ENCODE measurements at regions not wholly inside any gene's neighbourhood (a gene's known extent, or its start where the extent isn't known, plus 50 kb on each side); places are given as distances from the start of the nearest gene placed in this dataset.

GRCh38 chr1:243944429-243945160 lies 94.6 kb upstream of the AKT3 start:
- peak; percentile 6 for DNase-seq (ENCODE audit: low read depth)
- TF ChIP-seq MYC (IDR thresholded peaks at IDR 0.05; ENCODE audit: low read depth, low read length) (no peak), CTCF (IDR thresholded peaks at IDR 0.05; ENCODE audit: low read depth, low read length) (no peak), POLR2A (IDR thresholded peaks at IDR 0.05; ENCODE audit: extremely low read depth, insufficient read length) (no peak)
- TF ChIP-seq, protein P1, sequence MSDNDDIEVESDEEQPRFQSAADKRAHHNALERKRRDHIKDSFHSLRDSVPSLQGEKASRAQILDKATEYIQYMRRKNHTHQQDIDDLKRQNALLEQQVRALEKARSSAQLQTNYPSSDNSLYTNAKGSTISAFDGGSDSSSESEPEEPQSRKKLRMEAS (IDR thresholded peaks at IDR 0.05; ENCODE audit: low read depth, low read length), result no peak
- no peak overlapping the region for H3K4me3 ChIP-seq (ENCODE audit: low read depth, low read length)

DNA sequence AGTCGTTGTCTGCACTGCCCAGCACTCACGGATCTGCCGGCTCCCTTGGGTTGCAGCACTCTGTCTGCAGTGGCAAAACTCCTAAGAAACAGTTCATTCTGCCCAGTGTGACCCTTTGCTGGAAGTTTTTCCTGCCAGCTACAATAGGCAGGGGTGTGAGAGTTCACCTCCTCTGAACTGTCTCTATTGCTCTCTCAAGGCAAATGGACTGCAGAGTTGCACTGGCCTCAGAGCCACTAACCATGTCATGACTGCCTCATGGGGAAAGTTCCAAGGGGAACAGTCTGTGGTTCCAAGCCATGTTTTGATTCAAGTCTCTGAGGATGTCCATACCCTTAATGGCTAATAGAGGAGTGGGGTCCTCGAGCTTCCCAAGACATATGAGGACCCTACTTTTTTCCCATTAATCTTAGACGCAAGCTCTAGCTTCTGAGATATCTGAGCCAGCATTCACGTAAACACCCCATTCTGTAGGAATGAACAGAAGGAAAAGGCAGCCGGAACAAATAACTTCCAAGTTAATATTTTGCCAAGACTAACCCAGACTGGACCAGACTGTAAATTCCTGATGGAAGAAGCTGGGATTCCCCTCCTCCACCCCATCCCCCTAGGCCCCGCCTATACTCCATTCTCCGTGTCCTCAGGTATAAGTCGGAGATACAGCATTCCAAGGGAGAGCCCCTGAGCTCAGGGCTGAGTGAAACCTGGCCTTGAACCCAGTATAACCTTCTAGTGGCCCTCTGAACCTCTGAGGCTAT lies 93.8 kb upstream of the AKT3 start:
- no peak for TF ChIP-seq CTCF (IDR thresholded peaks at IDR 0.05; ENCODE audit: low read depth, low read length)
- TF ChIP-seq, protein P1 (IDR thresholded peaks at IDR 0.05; ENCODE audit: low read depth, low read length), result no peak
- no peak for TF ChIP-seq MYC (IDR thresholded peaks at IDR 0.05; ENCODE audit: low read depth, low read length)
- TF ChIP-seq POLR2A (IDR thresholded peaks at IDR 0.05; ENCODE audit: extremely low read depth, insufficient read length), result no peak
- no peak overlapping the region for H3K4me3 ChIP-seq (ENCODE audit: low read depth, low read length)
- DNase-seq (ENCODE audit: low read depth), result no peak

GRCh38 chr1:243942196-243943150 lies 92.4 kb upstream of the AKT3 start:
- no peak for TF ChIP-seq MYC (IDR thresholded peaks at IDR 0.05; ENCODE audit: low read depth, low read length)
- TF ChIP-seq, protein P1 (IDR thresholded peaks at IDR 0.05; ENCODE audit: low read depth, low read length), result no peak
- no peak for TF ChIP-seq CTCF (IDR thresholded peaks at IDR 0.05; ENCODE audit: low read depth, low read length)
- TF ChIP-seq POLR2A (IDR thresholded peaks at IDR 0.05; ENCODE audit: extremely low read depth, insufficient read length), result no peak
- no peak for DNase-seq (ENCODE audit: low read depth)
- H3K4me3 ChIP-seq (ENCODE audit: low read depth, low read length), result no peak overlapping the region

DNA sequence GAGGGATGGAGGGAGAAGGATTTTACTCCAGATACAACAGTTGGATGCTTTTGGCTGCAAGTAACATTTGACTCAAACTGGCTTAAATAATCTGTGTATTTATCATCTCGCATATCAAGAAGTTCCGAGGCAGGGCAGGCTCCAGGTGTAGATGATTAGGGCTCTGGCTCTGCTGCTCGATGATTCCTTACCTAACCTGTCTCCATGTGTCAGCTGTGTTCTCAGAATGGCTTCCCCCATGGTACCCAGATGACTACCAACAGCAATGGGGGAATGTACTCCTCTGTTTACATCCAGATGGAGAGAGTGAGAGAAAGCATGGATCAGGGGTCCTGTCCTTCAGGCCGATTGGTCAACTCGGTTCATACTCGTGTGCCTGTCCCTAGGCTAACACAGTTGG lies 90.4 kb upstream of the AKT3 start:
- TF ChIP-seq CTCF (IDR thresholded peaks at IDR 0.05; ENCODE audit: low read depth, low read length), result no peak
- no peak for TF ChIP-seq MYC (IDR thresholded peaks at IDR 0.05; ENCODE audit: low read depth, low read length)
- no peak for TF ChIP-seq POLR2A (IDR thresholded peaks at IDR 0.05; ENCODE audit: extremely low read depth, insufficient read length)
- TF ChIP-seq, protein P1 (IDR thresholded peaks at IDR 0.05; ENCODE audit: low read depth, low read length), result no peak
- no peak overlapping the region for H3K4me3 ChIP-seq (ENCODE audit: low read depth, low read length)
- DNase-seq (ENCODE audit: low read depth), result no peak

DNA sequence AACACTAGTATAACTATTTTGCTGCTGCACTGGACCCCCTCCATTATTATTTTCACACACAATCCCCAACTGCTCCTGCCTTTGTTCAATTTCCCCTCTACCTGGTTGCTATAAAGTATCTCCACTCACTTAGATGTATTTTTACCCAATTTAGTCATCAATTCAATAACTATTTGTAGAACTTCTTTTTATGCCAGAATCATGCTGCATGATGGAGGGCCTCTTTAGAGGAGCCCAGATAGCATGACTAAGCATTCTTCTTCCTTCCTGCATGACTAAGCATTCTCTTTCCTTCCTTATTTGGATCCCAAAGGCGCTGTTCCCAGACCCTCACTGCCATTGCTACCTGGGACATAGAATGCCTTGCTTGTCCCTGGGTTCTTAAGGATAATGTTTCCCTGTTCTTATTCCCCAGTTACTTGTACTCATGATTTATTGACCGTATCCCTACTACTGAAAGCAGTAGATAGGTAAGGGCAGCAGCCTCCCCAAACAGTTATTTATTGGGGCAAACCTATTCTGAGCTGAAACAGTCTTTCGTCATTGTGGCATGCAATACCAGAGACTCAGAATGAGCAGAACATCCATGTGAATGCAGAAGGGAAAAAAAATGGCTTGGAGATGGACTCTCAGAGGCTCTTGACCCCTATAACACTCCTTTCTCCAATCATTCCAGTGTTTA lies 89.3 kb upstream of the AKT3 start:
- TF ChIP-seq POLR2A (IDR thresholded peaks at IDR 0.05; ENCODE audit: extremely low read depth, insufficient read length) (no peak), CTCF (IDR thresholded peaks at IDR 0.05; ENCODE audit: low read depth, low read length) (no peak), MYC (IDR thresholded peaks at IDR 0.05; ENCODE audit: low read depth, low read length) (no peak)
- TF ChIP-seq, protein P1 (IDR thresholded peaks at IDR 0.05; ENCODE audit: low read depth, low read length), result no peak
- no peak overlapping the region for H3K4me3 ChIP-seq (ENCODE audit: low read depth, low read length)
- peak; percentile 57 for DNase-seq (ENCODE audit: low read depth)

Measured in NB4 (cell line).